ENCODE measurements at regions not wholly inside any gene's neighbourhood (a gene's known extent, or its start where the extent isn't known, plus 50 kb on each side); places are given as distances from the start of the nearest gene placed in this dataset.

DNA sequence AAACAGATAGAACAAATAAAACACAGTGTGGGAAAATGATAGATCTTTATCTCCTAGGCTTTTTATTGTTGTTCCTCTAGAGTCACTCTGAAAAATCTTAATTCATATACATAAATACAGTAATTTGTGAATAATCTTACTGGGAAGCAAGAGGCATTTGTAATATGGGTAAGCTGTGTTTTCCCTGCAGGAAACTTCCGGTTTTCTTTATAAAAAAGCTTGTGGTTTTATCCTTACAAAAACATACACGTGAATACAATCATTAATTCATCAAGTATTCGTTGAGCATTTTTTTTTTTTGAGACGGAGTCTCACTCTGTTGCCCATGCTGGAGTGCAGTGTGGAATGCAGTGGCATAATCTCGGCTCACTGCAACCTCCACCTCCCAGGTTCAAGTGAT lies 1312.8 kb upstream of the ZEB2 start:
- TF ChIP-seq, protein P1, sequence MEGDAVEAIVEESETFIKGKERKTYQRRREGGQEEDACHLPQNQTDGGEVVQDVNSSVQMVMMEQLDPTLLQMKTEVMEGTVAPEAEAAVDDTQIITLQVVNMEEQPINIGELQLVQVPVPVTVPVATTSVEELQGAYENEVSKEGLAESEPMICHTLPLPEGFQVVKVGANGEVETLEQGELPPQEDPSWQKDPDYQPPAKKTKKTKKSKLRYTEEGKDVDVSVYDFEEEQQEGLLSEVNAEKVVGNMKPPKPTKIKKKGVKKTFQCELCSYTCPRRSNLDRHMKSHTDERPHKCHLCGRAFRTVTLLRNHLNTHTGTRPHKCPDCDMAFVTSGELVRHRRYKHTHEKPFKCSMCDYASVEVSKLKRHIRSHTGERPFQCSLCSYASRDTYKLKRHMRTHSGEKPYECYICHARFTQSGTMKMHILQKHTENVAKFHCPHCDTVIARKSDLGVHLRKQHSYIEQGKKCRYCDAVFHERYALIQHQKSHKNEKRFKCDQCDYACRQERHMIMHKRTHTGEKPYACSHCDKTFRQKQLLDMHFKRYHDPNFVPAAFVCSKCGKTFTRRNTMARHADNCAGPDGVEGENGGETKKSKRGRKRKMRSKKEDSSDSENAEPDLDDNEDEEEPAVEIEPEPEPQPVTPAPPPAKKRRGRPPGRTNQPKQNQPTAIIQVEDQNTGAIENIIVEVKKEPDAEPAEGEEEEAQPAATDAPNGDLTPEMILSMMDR (conservative IDR thresholded peaks at IDR 0.05; ENCODE audit: low read depth, low read length), result no peak
- no peak for TF ChIP-seq EZH2 (IDR thresholded peaks at IDR 0.05; ENCODE audit: borderline replicate concordance, low read depth, low read length, poor library complexity, severe bottlenecking)
